ENCODE measurements at regions not wholly inside any gene's neighbourhood (a gene's known extent, or its start where the extent isn't known, plus 50 kb on each side); places are given as distances from the start of the nearest gene placed in this dataset.

- Mint-ChIP-seq H3K27ac (no peak overlapping the region), H3K27me3 (peaks cover 28% of the 10 kb centered on the region), H3K9me3 (peaks cover 2% of the 10 kb centered on the region), H3K36me3 (ENCODE audit: low read depth) (no peaks in the 10 kb centered on the region), H3K4me3 (no peak overlapping the region), H3K4me1 (ENCODE audit: low read depth) (no peaks in the 10 kb centered on the region)
- DNase-seq (no peak), ATAC-seq (ENCODE audit: poor library complexity) (no peak)
- H3K4me1 ChIP-seq (ENCODE audit: insufficient read depth, low read length), result no peaks in the 10 kb centered on the region
- intact Hi-C loops (cut with DNase I, micrococcal nuclease), result no loop called here
- ChIA-PET POLR2A (no interaction called here), CTCF (no interaction called here)
- H3K4me3 ChIP-seq (ENCODE audit: low read length), result no peak overlapping the region
- H3K27ac ChIP-seq (ENCODE audit: low read depth in 1 of 2, low read length in 2 of 2), result no peak overlapping the region
- no peaks in the 10 kb centered on the region for H3K36me3 ChIP-seq (ENCODE audit: insufficient read depth, low read length)
- no peaks in the 10 kb centered on the region for H3K9me3 ChIP-seq (ENCODE audit: control insufficient read depth in 1 of 2, insufficient read depth in 1 of 2, low read length in 2 of 2)
- no peak for TF ChIP-seq CTCF (IDR thresholded peaks at IDR 0.05)
- H3K27me3 ChIP-seq (ENCODE audit: control insufficient read depth in 1 of 2, insufficient read depth in 2 of 2, low read length in 2 of 2), result no peaks in the 10 kb centered on the region
These were observed 190.6 kb upstream of the TTC29 start for GRCh38 chr4:147136310-147136709.

DNA sequence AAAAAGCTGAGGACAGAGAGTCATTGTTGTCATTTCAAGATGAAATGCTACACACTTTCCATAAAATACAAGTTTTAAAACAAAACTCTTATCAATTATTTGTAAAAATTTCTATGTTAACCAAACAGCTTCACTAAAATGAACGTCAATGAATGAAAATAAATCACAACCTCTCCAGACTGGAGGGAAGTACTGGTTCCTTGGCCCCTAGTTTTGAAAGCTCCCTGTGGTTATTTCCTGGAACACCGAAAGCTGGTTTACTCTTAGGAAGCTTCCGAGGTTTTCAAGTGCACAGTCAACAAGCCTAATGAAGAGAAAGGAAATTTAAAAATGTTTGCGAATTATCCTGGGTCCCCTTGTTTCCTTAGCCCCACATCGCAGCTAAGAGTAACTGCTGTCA lies 191.1 kb upstream of the TTC29 start:
- Histone ChIP-seq H3K4me1 (ENCODE audit: insufficient read depth, low read length) (no peaks in the 10 kb centered on the region), H3K9me3 (ENCODE audit: control insufficient read depth in 1 of 2, insufficient read depth in 1 of 2, low read length in 2 of 2) (no peaks in the 10 kb centered on the region), H3K27ac (ENCODE audit: low read depth in 1 of 2, low read length in 2 of 2) (no peak overlapping the region), H3K4me3 (ENCODE audit: low read length) (no peak overlapping the region), H3K36me3 (ENCODE audit: insufficient read depth, low read length) (no peaks in the 10 kb centered on the region), H3K27me3 (ENCODE audit: control insufficient read depth in 1 of 2, insufficient read depth in 2 of 2, low read length in 2 of 2) (no peaks in the 10 kb centered on the region)
- DNase-seq (no peak), ATAC-seq (ENCODE audit: poor library complexity) (no peak)
- H3K4me3 Mint-ChIP-seq, result no peak overlapping the region
- peaks cover 2% of the 10 kb centered on the region for H3K9me3 Mint-ChIP-seq
- no peak overlapping the region for H3K27ac Mint-ChIP-seq
- peaks cover 28% of the 10 kb centered on the region for H3K27me3 Mint-ChIP-seq
- no peak for TF ChIP-seq CTCF (IDR thresholded peaks at IDR 0.05)
- H3K4me1 Mint-ChIP-seq (ENCODE audit: low read depth), result no peaks in the 10 kb centered on the region
- no peaks in the 10 kb centered on the region for H3K36me3 Mint-ChIP-seq (ENCODE audit: low read depth)
- CTCF ChIA-PET, result no interaction called here
- intact Hi-C loops (cut with DNase I, micrococcal nuclease), result no loop called here
- POLR2A ChIA-PET, result no interaction called here

DNA sequence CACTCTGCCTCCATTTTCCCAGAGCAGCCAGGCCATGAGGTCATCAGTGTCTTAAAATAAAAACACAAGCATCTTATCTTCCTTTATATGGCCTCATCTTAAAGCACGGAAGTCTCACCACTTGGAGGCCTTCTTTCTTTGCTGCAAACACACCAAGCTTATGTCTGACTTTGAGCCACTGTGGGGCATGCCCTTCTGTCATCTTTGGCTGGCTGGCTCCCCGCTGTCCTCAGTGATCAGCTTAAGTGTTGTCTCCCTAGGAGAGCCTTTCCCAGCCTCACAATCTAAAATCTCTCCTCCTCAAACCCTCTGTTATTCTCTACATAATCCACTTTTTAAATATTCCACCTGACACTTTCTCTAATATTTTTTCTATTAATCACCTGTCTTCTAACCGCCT lies 191.6 kb upstream of the TTC29 start:
- Mint-ChIP-seq H3K9me3 (peaks cover 2% of the 10 kb centered on the region), H3K27ac (no peak overlapping the region), H3K4me3 (no peak overlapping the region), H3K36me3 (ENCODE audit: low read depth) (no peaks in the 10 kb centered on the region), H3K27me3 (peaks cover 28% of the 10 kb centered on the region), H3K4me1 (ENCODE audit: low read depth) (no peaks in the 10 kb centered on the region)
- intact Hi-C loops (cut with DNase I, micrococcal nuclease), result no loop called here
- no peaks in the 10 kb centered on the region for H3K9me3 ChIP-seq (ENCODE audit: control insufficient read depth in 1 of 2, insufficient read depth in 1 of 2, low read length in 2 of 2)
- H3K27ac ChIP-seq (ENCODE audit: low read depth in 1 of 2, low read length in 2 of 2), result no peak overlapping the region
- POLR2A ChIA-PET, result no interaction called here
- DNase-seq (no peak), ATAC-seq (ENCODE audit: poor library complexity) (no peak)
- no peak for TF ChIP-seq CTCF (IDR thresholded peaks at IDR 0.05)
- CTCF ChIA-PET, result no interaction called here
- no peaks in the 10 kb centered on the region for H3K36me3 ChIP-seq (ENCODE audit: insufficient read depth, low read length)
- no peaks in the 10 kb centered on the region for H3K4me1 ChIP-seq (ENCODE audit: insufficient read depth, low read length)
- H3K27me3 ChIP-seq (ENCODE audit: control insufficient read depth in 1 of 2, insufficient read depth in 2 of 2, low read length in 2 of 2), result no peaks in the 10 kb centered on the region
- H3K4me3 ChIP-seq (ENCODE audit: low read length), result no peak overlapping the region
